ENCODE measurements at regions not wholly inside any gene's neighbourhood (a gene's known extent, or its start where the extent isn't known, plus 50 kb on each side); places are given as distances from the start of the nearest gene placed in this dataset.

- no peak overlapping the region for H3K27ac ChIP-seq
- no peak for TF ChIP-seq ZFX (IDR thresholded peaks at IDR 0.05)
Measured at GRCh38 chr5:106849266-106849665, 821.5 kb downstream of the EFNA5 start.

GRCh38 chr5:106843812-106844416 lies 826.8 kb downstream of the EFNA5 start:
- TF ChIP-seq CTCF (conservative IDR thresholded peaks at IDR 0.05) (peak; percentile 64), ZFX (IDR thresholded peaks at IDR 0.05) (no peak)
- H3K27ac ChIP-seq: no peak overlapping the region

GRCh38 chr5:106833517-106833916 lies 837.2 kb downstream of the EFNA5 start:
- no peak for TF ChIP-seq ZFX (IDR thresholded peaks at IDR 0.05)
- H3K27ac ChIP-seq: no peak overlapping the region

GRCh38 chr5:106827061-106827460 lies 843.7 kb downstream of the EFNA5 start:
- no peak for TF ChIP-seq CTCF (conservative IDR thresholded peaks at IDR 0.05)
- H3K27ac ChIP-seq: no peak overlapping the region

- no peak overlapping the region for H3K27ac ChIP-seq
- no peak for TF ChIP-seq CTCF (conservative IDR thresholded peaks at IDR 0.05)
- no peak for TF ChIP-seq ZFX (IDR thresholded peaks at IDR 0.05)
Measured at GRCh38 chr5:106825374-106825773, 845.4 kb downstream of the EFNA5 start.

- H3K27ac ChIP-seq: no peak overlapping the region
- TF ChIP-seq ZFX (IDR thresholded peaks at IDR 0.05): no peak
- TF ChIP-seq CTCF (conservative IDR thresholded peaks at IDR 0.05): no peak
Measured at GRCh38 chr5:106822851-106823250, 847.9 kb downstream of the EFNA5 start.

- no peak overlapping the region for H3K27ac ChIP-seq
- TF ChIP-seq ZFX (IDR thresholded peaks at IDR 0.05): no peak
- no peak for TF ChIP-seq CTCF (conservative IDR thresholded peaks at IDR 0.05)
Measured at GRCh38 chr5:106818552-106818951, 852.2 kb downstream of the EFNA5 start.

- TF ChIP-seq CTCF (conservative IDR thresholded peaks at IDR 0.05): no peak
- TF ChIP-seq ZFX (IDR thresholded peaks at IDR 0.05): no peak
- no peak overlapping the region for H3K27ac ChIP-seq
Measured at GRCh38 chr5:106814961-106815360, 855.8 kb downstream of the EFNA5 start.
